ENCODE measurements at regions not wholly inside any gene's neighbourhood (a gene's known extent, or its start where the extent isn't known, plus 50 kb on each side); places are given as distances from the start of the nearest gene placed in this dataset.
A peak's percentile ranks its signal among the peaks of the same experiment; 100 is the strongest.
"Not testable (repeated sequence)": the region's sequence is repeated elsewhere in the genome, so short reads cannot be mapped to it uniquely, and the experiment has no call there.

DNA sequence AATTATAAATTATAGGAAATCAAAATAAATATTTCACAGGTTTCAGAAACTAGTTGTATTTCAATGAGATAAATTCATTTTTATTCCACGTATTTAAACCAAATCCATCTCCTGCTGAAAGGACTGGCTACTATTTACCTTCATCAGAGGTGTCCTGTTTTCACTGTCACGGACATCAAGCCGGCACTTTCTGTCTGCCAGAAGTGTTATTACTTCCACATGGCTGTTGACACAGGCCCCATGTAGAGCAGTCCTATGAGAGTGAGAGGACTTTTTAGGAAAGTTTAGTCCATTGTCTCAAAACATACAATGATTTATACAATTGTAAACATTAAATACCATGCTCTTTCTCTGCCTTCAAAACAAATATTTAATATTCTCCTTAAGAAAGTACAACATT, 100.4 kb upstream of the ACBD5 start:
- DNase-seq: no peak

GRCh38 chr10:27335246-27335645, 94.6 kb upstream of the ACBD5 start:
- DNase-seq: not testable (repeated sequence)

- no peak for DNase-seq
These were observed 89.5 kb upstream of the ACBD5 start for GRCh38 chr10:27330074-27330473.

DNA sequence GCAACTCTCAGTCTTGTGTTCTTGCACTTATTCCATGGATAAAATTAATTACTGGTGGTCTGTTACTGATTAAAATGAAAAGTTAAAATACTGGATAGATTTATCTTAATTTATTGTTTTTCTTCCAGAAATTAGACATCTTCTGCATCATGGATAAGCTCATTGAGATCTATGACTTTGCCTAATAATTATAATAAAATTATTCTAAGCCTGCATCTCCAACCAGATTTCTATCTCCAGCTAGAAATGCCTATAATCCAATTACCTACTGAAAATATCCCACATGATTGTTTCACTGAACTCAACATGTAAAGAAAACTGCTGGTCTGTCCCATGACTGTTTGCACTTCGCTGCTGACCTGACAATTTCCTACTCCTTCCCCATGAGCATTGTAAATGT, 88.3 kb upstream of the ACBD5 start:
- no peak for DNase-seq

DNA sequence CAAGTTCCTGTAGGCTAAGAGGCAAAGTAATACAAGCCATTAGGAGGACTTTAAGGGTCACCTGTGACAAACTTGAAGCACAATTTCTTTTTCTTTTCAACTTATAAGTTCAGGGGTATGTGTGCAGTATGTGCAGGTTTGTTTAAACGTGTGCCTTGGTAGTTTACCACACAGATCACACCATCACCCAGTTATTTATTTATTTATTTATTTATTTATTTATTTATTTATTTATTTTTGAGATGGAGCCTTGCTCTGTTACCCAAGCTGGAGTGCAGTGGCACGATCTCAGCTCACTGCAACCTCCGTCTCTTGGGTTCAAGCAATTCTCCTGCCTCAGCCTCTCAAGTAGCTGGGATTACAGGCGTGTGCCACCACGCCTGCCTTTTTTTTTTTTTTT, 86.2 kb upstream of the ACBD5 start:
- not testable (repeated sequence) for DNase-seq

- peak; percentile 6 for DNase-seq
These were observed 79.3 kb upstream of the ACBD5 start for GRCh38 chr10:27319752-27320431.

DNA sequence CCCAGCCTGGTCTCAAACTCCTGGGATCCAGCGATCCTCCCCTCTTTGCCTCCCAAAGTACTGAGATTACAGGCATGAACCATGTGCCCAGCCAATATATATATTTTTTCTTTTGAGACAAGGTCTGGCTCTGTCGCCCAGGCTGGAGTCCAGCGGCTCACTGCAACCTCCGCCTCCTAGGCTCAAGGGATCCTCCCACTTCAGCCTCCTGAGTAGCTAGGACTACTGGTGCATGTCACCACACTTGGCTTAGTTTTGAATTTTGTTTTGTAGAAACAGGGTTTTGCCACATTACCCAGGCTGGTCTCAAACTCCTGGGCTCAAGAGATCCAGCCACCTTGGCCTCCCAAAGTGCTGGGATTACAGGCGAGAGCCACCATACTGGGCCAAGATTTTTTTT, 78.5 kb upstream of the ACBD5 start:
- DNase-seq: not testable (repeated sequence)

DNA sequence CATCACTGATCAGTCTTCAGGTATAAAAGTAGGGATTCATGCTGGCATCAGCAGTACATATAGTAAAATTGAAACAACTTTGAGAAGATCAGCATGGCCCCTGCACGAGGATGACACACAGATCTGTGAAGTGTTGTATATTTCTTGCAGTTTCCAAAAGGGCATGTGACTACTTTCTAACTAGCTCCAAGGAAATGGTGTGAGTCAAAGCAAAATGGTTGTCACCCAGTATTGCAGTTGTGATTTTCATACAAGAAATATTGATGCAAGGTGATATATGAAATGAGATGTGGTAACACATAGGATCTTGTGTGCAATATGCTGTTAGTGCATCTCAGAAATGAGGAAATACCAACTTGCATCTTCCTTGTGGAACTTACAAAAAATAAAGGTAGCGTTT, 74.5 kb upstream of the ACBD5 start:
- DNase-seq: not testable (repeated sequence)

GRCh38 chr10:27313586-27313985, 73.0 kb upstream of the ACBD5 start:
- DNase-seq: not testable (repeated sequence)

GRCh38 chr10:27312854-27313253, 72.3 kb upstream of the ACBD5 start:
- no peak for DNase-seq

DNA sequence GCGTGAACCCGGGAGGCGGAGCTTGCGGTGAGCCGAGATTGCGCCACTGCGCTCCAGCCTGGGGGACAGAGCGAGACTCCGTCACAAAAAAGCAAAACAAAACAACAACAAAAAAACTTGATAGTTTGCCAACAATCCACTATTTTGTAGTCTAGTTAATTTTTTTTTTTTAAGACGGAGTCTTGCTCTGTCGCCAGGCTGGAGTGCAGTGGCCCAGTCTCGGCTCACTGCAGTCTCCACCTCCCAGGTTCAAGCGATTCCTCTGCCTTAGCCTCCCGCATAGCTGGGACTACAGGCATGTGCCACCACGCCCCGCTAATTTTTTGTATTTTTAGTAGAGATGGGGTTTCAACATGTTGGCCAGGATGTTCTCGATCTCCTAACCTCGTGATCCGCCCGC, 71.2 kb upstream of the ACBD5 start:
- not testable (repeated sequence) for DNase-seq

- DNase-seq: not testable (repeated sequence)
These were observed 57.9 kb upstream of the ACBD5 start for GRCh38 chr10:27298522-27298850.

DNA sequence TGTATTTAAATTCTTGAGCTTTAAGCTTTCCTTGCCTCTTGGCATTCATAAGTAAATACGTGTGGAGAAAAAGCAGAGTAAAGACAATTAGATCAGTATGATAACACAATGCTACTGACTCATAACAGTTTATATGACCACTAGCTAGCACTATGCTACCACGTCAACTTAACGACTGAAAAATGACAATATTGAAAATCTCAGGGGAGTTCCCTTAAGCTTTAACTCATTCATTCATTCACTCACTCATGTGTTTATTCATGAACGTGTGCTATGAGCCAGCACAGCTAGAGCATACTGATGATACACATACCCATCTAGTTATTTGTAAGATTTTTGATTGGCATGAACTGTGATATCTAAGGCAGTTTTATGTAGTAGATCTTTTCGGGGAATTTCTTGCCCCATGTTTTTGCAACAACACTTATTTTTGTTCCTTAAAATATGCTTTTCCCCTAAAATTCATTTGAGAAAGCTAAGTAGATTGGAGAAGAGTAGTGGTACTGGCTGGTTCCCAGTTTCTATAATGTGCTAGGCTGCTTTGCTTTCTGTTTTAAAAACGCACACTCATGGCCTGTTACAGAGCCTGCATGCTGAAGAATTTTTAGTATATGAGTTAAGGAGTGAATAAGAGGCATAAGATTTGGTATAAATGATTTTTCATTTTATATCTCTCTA, 57.4 kb upstream of the ACBD5 start:
- no peak for DNase-seq

DNA sequence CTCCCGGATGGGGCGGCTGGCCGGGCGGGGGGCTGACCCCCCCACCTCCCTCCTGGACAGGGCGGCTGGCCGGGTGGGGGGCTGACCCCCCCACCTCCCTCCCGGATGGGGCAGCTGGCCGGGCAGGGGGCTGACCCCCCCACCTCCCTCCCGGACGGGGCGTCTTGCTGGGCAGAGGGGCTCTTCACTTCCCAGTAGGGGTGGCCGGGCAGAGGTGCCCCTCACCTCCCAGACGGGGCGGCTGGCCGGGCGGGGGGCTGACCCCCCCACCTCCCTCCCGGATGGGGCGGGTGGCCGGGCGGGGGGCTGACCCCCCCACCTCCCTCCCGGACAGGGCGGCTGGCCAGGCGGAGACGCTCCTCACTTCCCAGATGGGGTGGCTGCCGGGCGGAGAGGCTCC, 55.7 kb upstream of the ACBD5 start:
- DNase-seq: not testable (repeated sequence)

GRCh38 chr10:27291253-27291895, 50.8 kb upstream of the ACBD5 start:
- not testable (repeated sequence) for DNase-seq
